ENCODE measurements at regions not wholly inside any gene's neighbourhood (a gene's known extent, or its start where the extent isn't known, plus 50 kb on each side); places are given as distances from the start of the nearest gene placed in this dataset.
"Not testable (repeated sequence)": the region's sequence is repeated elsewhere in the genome, so short reads cannot be mapped to it uniquely, and the experiment has no call there.

GRCh38 chr1:98181036-98181764 is 260.4 kb upstream of the DPYD start:
- FAIRE-seq = no peak

- FAIRE-seq = no peak
Observed at GRCh38 chr1:98179151-98179773, 258.4 kb upstream of the DPYD start.

GRCh38 chr1:98177751-98178150 is 256.9 kb upstream of the DPYD start:
- FAIRE-seq = no peak

- FAIRE-seq = no peak
Observed at GRCh38 chr1:98176936-98177335, 256.1 kb upstream of the DPYD start.

GRCh38 chr1:98176414-98176813 is 255.6 kb upstream of the DPYD start:
- FAIRE-seq = no peak

DNA sequence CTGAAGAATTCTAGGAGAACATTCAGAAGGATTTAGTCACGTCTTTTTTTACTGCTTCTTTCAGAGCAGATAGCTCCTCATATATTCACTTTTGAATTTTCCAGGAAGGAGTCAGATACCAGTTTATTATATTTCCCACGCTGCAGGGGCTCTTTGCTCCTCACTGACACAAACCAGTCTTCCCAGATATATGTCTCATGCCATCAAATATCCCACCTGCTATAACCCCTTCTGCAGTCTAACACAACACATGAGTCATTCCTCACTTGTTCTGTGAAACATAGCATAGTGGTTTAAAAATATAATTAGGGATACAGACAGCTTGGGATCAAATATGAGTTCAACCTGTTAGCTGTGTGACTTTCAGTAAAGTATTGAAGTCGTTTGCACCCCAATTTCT is 251.7 kb upstream of the DPYD start:
- no peak for FAIRE-seq

DNA sequence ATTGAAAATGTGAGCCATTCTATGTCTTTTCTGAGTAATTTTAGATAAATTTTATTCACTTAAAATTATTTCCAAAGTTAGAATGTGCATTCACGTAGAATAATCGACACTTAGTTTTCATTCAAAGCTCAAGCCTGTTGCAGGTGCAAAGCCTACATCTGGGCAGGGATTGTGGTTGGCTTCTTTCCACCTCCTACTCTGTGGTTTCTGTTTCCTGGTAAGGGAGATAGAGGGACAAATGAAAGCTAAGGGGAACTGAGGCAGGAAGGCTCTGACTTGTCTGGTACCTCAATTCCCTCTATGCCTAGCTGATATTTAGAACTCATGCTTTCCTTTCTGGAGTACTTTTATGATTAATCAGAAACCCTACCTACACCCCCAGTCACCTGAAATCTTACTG is 251.2 kb upstream of the DPYD start:
- FAIRE-seq = no peak

- no peak for FAIRE-seq
Observed at GRCh38 chr1:98164509-98164908, 243.7 kb upstream of the DPYD start.

DNA sequence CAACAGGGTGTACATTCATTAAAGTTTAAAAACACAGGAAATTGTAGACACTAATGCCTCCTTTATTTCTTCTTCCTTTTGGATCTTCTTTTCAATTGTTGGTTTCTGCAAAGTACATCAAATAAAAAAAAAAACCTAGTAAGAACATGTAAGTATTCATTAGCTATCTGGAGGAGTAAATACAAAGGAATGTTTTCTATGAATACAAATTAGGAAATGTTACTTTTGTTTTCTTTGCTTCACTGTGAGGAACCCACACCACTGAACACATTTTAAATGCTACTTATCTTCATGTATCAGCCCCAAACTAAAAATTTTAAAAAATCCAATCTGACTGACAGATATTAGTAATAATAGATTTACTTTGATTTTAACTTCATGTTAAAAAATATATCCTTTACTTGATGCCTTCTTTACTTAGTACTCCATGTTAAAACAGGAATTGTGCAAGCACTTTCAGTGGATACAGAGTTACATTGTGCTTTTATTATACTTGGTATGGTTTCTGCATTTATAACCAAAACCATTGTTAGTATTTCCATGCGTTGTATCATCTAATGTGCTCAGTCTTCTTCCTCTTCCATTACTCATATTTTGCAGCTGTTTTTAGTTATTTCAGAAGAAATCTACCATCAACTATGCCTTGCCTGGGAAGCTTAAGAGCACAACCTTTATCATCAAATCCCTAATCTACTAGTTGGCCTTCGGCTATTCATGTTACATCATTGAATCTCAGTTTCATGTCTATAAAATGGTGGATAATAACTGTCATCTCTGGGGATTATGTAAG is 236.9 kb upstream of the DPYD start:
- FAIRE-seq = no peak

DNA sequence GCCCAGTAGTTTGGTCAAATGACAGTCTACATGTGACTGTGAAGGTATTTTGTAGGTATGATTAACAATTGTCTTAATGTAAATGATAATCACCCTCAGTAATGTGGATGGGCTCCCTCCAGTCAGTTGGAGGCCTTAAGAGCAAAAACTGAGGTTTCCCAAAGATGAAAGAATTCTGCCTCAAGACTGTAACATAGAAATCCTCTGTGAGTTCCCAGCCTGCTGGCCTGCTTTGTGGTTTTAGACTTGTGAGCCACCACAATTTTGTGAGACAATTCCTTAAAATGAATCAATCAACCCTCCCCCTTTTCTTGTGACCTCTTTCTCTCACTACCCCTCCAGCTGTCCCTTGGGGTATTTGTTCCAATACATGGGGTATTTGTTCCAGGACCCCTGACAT is 226.4 kb upstream of the DPYD start:
- no peak for FAIRE-seq

GRCh38 chr1:98145655-98146054 is 224.8 kb upstream of the DPYD start:
- FAIRE-seq = no peak

- no peak for FAIRE-seq
Observed at GRCh38 chr1:98143403-98143802, 222.6 kb upstream of the DPYD start.

DNA sequence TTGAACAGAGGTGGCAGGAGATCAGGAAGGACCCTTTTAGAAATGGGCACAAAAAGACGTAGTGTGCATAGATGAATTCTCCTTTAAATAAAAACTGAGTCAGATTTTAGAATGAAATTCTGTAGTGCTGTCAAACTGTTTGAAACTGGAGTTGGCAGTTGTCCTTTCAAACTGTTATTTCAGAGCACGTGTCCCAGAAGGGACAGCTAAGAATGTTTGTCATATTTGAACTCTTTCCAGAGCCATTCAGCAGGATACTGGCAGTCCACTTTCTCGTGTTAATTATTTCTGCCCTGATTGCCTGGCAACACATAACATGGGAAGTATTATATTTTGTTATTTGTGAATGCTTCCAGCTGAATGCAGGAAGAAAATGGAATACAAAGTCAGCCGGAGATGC is 212.3 kb upstream of the DPYD start:
- no peak for FAIRE-seq

DNA sequence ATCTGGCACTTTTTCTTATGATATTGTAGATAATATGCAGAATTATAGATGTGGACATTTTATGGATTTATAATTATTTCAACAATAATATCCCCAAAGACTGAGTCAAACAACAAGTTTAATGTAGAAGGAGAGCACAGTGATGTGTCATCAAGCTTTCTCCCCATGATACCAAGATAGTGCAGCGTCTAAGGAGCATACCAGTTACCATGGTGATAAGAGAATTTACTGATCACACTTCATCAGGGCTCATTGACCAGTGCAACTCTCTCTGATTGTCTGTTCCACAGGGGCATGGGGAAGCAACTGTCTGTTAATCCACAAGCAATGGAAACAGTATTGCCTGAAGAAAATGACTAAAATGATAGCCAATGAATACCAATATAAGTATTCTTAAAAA is 209.6 kb upstream of the DPYD start:
- FAIRE-seq = no peak

- FAIRE-seq = no peak
Observed at GRCh38 chr1:98129491-98129890, 208.7 kb upstream of the DPYD start.

DNA sequence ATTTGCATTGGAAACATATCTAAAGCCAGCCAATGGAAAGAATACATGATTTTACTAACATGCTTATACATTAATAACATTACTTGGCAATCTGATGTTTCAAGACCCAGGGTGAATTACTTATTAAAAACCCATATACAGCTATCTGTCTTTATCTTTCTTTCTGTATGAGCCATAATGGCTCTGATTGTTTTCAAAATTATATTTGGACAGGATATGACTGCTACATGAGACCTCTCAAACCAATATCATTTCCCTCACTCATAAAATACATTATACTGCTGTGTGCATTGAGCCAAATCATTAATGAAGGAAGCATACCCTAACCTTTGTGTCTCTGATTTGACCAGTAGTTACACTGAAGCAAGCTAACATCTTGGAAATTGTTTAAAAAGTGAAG is 205.9 kb upstream of the DPYD start:
- no peak for FAIRE-seq

- FAIRE-seq = no peak
Observed at GRCh38 chr1:98121646-98122045, 200.8 kb upstream of the DPYD start.

DNA sequence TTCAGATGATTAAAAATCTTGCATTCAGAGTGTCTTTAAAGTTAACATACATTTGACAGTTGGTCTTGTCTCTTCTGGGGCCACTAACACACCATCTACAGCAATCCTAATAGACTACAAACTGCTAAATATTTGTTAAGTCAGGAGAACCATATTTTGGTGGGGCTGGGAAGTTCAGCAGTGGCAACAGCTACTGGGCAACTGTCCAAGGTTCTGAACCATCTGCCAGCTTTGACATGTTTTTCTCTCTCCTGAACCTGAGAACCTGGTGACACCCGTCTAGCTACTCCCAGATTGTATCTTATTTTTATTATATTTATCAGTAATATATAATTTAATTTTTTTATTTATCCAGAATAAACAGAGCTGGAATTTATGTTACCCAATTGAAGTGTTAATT is 199.0 kb upstream of the DPYD start:
- no peak for FAIRE-seq

DNA sequence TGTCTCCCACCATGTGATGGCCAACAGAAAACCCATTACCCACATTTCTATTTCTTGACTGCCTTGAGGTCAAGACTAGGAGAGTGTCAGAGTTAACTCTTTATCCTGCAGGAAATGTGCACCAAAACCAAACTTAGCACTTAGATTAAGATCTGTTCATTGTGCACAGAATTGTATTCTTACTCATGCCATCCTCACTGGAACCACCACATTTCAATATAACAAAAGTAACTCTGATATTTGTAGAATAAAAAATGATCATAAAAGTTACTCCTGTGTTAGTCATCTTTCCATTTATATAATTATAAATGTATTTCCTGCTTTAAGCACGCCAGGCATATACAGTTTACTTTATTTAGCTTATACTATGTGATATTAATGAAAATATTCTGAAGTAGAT is 193.0 kb upstream of the DPYD start:
- FAIRE-seq = no peak

DNA sequence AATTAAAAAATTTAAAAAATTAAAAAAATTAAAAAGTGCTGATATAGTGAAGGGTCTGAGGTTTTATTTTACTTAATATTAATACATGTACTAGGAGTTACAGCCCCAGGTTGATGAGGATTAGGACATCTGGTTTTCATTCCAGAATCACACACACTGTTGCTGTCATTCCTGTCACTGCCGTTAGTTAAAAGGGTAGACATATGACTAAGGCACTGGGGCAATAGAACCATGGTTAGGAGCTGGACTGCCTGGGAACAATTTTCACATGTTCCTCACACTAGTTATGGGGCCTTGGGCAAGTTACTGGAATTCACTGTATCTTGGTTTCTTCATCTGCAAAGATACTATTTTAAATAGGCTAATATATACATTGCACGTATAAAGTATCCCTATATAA is 191.8 kb upstream of the DPYD start:
- no peak for FAIRE-seq

GRCh38 chr1:98110674-98111073 is 189.8 kb upstream of the DPYD start:
- FAIRE-seq = no peak

GRCh38 chr1:98108378-98108777 is 187.5 kb upstream of the DPYD start:
- not testable (repeated sequence) for FAIRE-seq

DNA sequence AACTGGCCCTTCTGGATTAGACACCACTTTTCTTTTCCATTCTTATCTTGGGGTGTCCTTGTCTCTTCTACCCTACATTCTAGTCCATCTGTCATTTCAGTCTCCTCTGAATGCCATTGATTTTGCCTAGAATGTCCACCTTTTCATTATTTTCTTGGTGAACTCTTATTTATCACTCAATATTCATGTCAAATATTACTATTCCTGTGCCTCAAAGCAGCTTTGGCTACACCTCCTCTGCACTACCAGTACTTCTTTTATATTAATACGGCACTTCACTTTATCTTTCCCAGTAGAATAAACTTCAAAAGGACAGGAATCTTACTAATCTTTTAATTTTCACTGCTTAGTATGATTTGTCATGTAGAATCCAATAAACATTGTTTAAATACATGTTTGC is 186.4 kb upstream of the DPYD start:
- no peak for FAIRE-seq

GRCh38 chr1:98104289-98104688 is 183.5 kb upstream of the DPYD start:
- FAIRE-seq = no peak

Data from islet of Langerhans (tissue), 1 donor.